GM12892 (cell line): ENCODE measurements at regions not wholly inside any gene's neighbourhood (a gene's known extent, or its start where the extent isn't known, plus 50 kb on each side); places are given as distances from the start of the nearest gene placed in this dataset.
A peak's percentile ranks its signal among the peaks of the same experiment; 100 is the strongest.

ENCODE experiments used
- DNase-seq: peaks from one replicate; pipeline ENCODE4 v3.0.0; 2011; ENCODE audit not compliant: insufficient read length
- FAIRE-seq: peaks from 2 replicates; lab custom pipeline; 2011; peaks lifted over from hg19 to GRCh38; lab: Jason Lieb, UNC
- POLR2A ChIP-seq: IDR thresholded peaks from 2 replicates; pipeline ENCODE4 v1.6.1; 2011; ENCODE audit warnings: low read depth, low read length, control low read depth
- POLR2AphosphoS5 ChIP-seq: IDR thresholded peaks from 2 replicates; pipeline ENCODE4 v1.6.1; 2011; ENCODE audit warnings: low read depth, low read length, control low read depth
- TAF1 ChIP-seq: IDR thresholded peaks from 2 replicates; pipeline ENCODE4 v1.6.1; 2011; ENCODE audit warnings: low read depth, mild to moderate bottlenecking, control low read depth, low read length, borderline replicate concordance

- TF ChIP-seq POLR2A (no peak), TAF1 (no peak), POLR2AphosphoS5 (no peak)
- no peak for DNase-seq
Measured at GRCh38 chr15:62788224-62788623, 254.3 kb upstream of the TPM1 start.

GRCh38 chr15:62790546-62790945 is 252.0 kb upstream of the TPM1 start:
- no peak for DNase-seq
- no peak for FAIRE-seq
- TF ChIP-seq POLR2A (no peak), POLR2AphosphoS5 (no peak), TAF1 (no peak)

More at GRCh38 chr15:62788224-62788623, 254.3 kb upstream of the TPM1 start:
- FAIRE-seq, result no peak

GRCh38 chr15:62791694-62792093 is 250.9 kb upstream of the TPM1 start:
- DNase-seq, result no peak
- no peak for FAIRE-seq
- TF ChIP-seq POLR2AphosphoS5 (no peak), TAF1 (no peak), POLR2A (no peak)

GRCh38 chr15:62792986-62793751 is 249.4 kb upstream of the TPM1 start:
- no peak for TF ChIP-seq POLR2A
- TF ChIP-seq TAF1, result no peak
- no peak for TF ChIP-seq POLR2AphosphoS5
- FAIRE-seq (no peak), DNase-seq (no peak)

GRCh38 chr15:62793752-62794144 is 248.8 kb upstream of the TPM1 start:
- DNase-seq, result no peak
- no peak for FAIRE-seq
- no peak for TF ChIP-seq POLR2AphosphoS5
- no peak for TF ChIP-seq POLR2A
- no peak for TF ChIP-seq TAF1

- FAIRE-seq (peak; percentile 46), DNase-seq (no peak)
- no peak for TF ChIP-seq POLR2AphosphoS5
- no peak for TF ChIP-seq TAF1
- TF ChIP-seq POLR2A, result no peak
Measured at GRCh38 chr15:62795171-62795570, 247.4 kb upstream of the TPM1 start.

- DNase-seq (no peak), FAIRE-seq (no peak)
- no peak for TF ChIP-seq POLR2AphosphoS5
- TF ChIP-seq POLR2A, result no peak
- TF ChIP-seq TAF1, result no peak
Measured at GRCh38 chr15:62795700-62796695, 246.5 kb upstream of the TPM1 start.

- TF ChIP-seq POLR2AphosphoS5 (no peak), POLR2A (no peak), TAF1 (no peak)
- FAIRE-seq, result no peak
- no peak for DNase-seq
Measured at GRCh38 chr15:62797171-62797570, 245.4 kb upstream of the TPM1 start.

GRCh38 chr15:62798536-62798935 is 244.0 kb upstream of the TPM1 start:
- FAIRE-seq (no peak), DNase-seq (no peak)
- TF ChIP-seq POLR2A (no peak), POLR2AphosphoS5 (no peak), TAF1 (no peak)

- DNase-seq, result no peak
- FAIRE-seq, result no peak
- TF ChIP-seq TAF1, result no peak
- TF ChIP-seq POLR2A, result no peak
- no peak for TF ChIP-seq POLR2AphosphoS5
Measured at GRCh38 chr15:62799037-62799436, 243.5 kb upstream of the TPM1 start.

GRCh38 chr15:62799919-62800318 is 242.6 kb upstream of the TPM1 start:
- DNase-seq, result no peak
- TF ChIP-seq POLR2AphosphoS5, result no peak
- no peak for TF ChIP-seq TAF1
- TF ChIP-seq POLR2A, result no peak
- no peak for FAIRE-seq
